ENCODE measurements at regions not wholly inside any gene's neighbourhood (a gene's known extent, or its start where the extent isn't known, plus 50 kb on each side); places are given as distances from the start of the nearest gene placed in this dataset.

DNA sequence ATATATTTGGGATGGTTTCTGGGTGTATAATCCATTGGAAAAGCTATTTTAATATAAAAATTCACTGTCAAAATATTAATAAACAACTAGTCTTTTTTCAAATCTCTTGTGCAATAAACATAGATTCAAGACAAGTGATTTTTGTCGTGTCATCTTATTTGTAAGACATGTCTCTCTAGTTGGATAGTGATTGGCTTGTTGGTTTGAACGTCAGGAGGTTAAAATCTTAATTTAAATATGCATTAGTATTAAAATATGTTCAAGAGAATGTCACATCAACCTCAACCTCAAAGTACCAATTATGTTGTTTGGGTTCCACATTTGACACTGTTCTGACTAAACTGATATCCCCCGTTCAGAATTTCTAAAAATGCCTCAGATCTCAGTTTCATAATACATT, 287.6 kb downstream of the CASP12 start:
- DNase-seq = no peak
- Histone ChIP-seq H3K9me3 (no peaks in the 10 kb centered on the region), H3K36me3 (no peaks in the 10 kb centered on the region), H3K27me3 (no peaks in the 10 kb centered on the region), H3K4me3 (no peak overlapping the region)

DNA sequence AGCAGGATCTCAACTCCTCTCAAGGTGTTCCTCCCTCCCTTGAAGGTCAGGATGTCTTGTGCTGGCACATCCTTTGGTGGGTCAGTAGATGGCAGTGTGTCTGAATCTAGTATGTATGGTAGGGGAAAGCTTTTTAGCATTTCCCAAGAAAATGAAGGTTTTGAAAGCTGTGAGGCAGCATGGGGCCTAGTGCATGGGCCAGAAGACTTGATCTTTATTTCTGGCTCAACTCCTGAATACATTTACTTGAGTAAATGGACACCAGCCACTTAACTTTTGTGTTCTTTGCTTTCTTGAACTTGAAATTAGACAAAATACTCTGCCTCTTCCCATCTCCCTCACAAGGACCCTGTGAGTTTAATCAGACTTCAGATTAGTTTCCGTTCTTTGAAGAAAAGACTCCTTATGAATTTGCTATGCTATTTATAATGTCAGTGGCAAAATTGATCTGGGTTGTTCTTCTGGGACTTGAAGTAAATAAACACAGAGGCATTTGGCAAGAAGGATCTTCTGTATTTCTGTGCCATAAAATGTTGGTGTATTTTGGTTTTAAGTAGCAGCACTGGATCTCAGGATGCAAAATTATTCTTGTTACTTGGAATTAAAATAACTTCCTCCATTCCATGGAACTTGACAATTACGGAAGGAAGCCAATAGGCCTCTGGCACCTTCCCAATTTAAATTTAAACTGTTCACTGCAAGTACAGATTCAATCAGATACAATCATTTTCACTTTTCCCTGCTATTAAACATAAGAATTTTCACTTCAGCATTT, 288.8 kb downstream of the CASP12 start:
- DNase-seq = peak; percentile 5
- no peaks in the 10 kb centered on the region for H3K9me3 ChIP-seq
- no peaks in the 10 kb centered on the region for H3K27me3 ChIP-seq
- no peak overlapping the region for H3K4me3 ChIP-seq
- no peaks in the 10 kb centered on the region for H3K36me3 ChIP-seq

- Histone ChIP-seq H3K36me3 (no peaks in the 10 kb centered on the region), H3K27me3 (no peaks in the 10 kb centered on the region), H3K4me3 (no peak overlapping the region), H3K9me3 (peaks cover 3% of the 10 kb centered on the region; the same call in 1 of the 2 replicates)
- DNase-seq = no peak
Observed at GRCh38 chr11:104602643-104603042, 295.6 kb downstream of the CASP12 start.

- Histone ChIP-seq H3K36me3 (no peaks in the 10 kb centered on the region), H3K4me3 (no peak overlapping the region), H3K9me3 (no peaks in the 10 kb centered on the region), H3K27me3 (no peaks in the 10 kb centered on the region)
- no peak for DNase-seq
Observed at GRCh38 chr11:104594228-104594958, 303.9 kb downstream of the CASP12 start.

DNA sequence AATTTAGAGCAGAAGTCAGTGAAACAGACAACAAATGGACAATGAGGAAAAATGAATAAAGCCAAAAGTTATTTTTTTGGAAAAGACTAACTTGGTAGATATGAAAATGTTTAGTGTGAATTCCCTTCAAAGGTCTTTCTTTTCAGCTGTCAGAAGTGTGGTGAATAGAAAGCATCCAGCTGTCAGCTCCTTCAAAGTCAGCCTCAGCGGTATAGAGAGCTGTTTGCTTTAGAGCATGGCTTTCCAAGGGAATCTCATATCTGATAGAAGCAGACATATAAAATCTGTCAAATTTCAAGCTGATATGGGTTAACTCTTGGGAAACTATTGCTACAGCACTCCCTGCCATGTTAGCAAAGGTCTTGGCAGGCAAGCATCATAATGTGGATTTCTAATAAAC, 309.3 kb downstream of the CASP12 start:
- Histone ChIP-seq H3K27me3 (no peaks in the 10 kb centered on the region), H3K36me3 (no peaks in the 10 kb centered on the region), H3K9me3 (no peaks in the 10 kb centered on the region), H3K4me3 (no peak overlapping the region)
- DNase-seq = no peak

- H3K4me3 ChIP-seq = no peak overlapping the region
- H3K9me3 ChIP-seq = no peaks in the 10 kb centered on the region
- H3K36me3 ChIP-seq = no peaks in the 10 kb centered on the region
- H3K27me3 ChIP-seq = no peaks in the 10 kb centered on the region
- no peak for DNase-seq
Observed at GRCh38 chr11:104588446-104588845, 309.8 kb downstream of the CASP12 start.

- H3K36me3 ChIP-seq = no peaks in the 10 kb centered on the region
Observed at GRCh38 chr11:104584823-104585222, 313.4 kb downstream of the CASP12 start.

GRCh38 chr11:104583857-104584256, 314.4 kb downstream of the CASP12 start:
- 0 out of 2 replicates have a peak, but pooled peaks cover 2% of the 10 kb centered on the region for H3K9me3 ChIP-seq
- H3K27me3 ChIP-seq = no peaks in the 10 kb centered on the region
- no peak for DNase-seq
- H3K4me3 ChIP-seq = no peak overlapping the region
- no peaks in the 10 kb centered on the region for H3K36me3 ChIP-seq

More at GRCh38 chr11:104584823-104585222, 313.4 kb downstream of the CASP12 start:
- no peak for DNase-seq
- Histone ChIP-seq H3K27me3 (no peaks in the 10 kb centered on the region), H3K4me3 (no peak overlapping the region), H3K9me3 (0 out of 2 replicates have a peak, but pooled peaks cover 2% of the 10 kb centered on the region)

DNA sequence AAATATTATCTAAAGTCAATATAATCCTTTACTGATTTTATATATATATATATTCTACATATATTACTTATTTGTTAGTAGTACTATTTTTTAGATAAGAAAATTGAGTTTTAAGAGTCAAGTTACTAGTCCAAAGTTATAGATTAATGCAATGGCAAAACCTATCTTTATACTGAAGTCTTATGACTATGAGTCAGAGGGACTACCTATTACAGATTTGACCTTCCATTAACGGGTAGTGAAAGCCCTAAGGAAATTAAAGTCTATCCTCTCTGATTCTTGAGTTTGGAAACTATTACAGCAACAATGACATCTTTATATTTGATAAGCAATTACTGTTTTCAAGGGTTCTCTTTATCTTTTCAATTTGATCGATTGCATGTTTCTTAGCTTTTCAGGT, 315.8 kb downstream of the CASP12 start:
- no peaks in the 10 kb centered on the region for H3K27me3 ChIP-seq
- 0 out of 2 replicates have a peak, but pooled peaks cover 2% of the 10 kb centered on the region for H3K9me3 ChIP-seq
- DNase-seq = no peak
- H3K4me3 ChIP-seq = no peak overlapping the region
- H3K36me3 ChIP-seq = no peaks in the 10 kb centered on the region

- no peak for DNase-seq
- H3K36me3 ChIP-seq = no peaks in the 10 kb centered on the region
- H3K9me3 ChIP-seq = 0 out of 2 replicates have a peak, but pooled peaks cover 2% of the 10 kb centered on the region
- H3K27me3 ChIP-seq = no peaks in the 10 kb centered on the region
- H3K4me3 ChIP-seq = no peak overlapping the region
Observed at GRCh38 chr11:104581246-104581980, 316.8 kb downstream of the CASP12 start.

DNA sequence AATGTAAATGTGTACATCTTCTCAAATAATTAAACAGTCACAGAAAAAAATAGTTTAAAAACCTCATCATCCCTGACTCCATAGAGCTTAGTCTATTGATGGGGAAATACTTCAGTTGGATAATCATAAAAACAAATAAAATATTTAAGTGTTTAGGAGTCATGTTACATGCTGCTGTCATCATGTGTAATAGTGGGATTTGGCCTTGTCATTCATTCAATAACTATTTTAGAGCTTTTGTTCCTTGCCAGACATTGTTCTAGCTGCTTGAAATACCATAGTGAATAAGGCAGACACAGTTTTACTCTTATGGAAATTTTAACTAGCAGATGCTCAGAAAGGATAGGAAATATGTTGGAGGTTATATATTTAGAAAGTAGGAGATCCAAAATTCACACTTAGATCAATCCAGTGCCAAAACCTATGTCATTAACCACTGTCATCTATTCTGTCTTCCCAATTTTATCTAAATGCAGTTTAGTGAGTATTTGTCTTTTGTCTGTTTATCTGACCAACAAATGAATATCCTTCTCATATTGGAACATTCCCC, 324.7 kb downstream of the CASP12 start:
- no peak overlapping the region for H3K4me3 ChIP-seq
- no peak for DNase-seq
- H3K27me3 ChIP-seq = no peaks in the 10 kb centered on the region
- H3K36me3 ChIP-seq = no peaks in the 10 kb centered on the region
- H3K9me3 ChIP-seq = peaks cover 12% of the 10 kb centered on the region

- Histone ChIP-seq H3K36me3 (no peaks in the 10 kb centered on the region), H3K9me3 (peaks cover 12% of the 10 kb centered on the region), H3K4me3 (no peak overlapping the region), H3K27me3 (no peaks in the 10 kb centered on the region)
- no peak for DNase-seq
Observed at GRCh38 chr11:104572279-104572678, 326.0 kb downstream of the CASP12 start.

- no peaks in the 10 kb centered on the region for H3K27me3 ChIP-seq
- H3K36me3 ChIP-seq = no peaks in the 10 kb centered on the region
- DNase-seq = no peak
- H3K4me3 ChIP-seq = no peak overlapping the region
- peaks cover 12% of the 10 kb centered on the region for H3K9me3 ChIP-seq
Observed at GRCh38 chr11:104570078-104570701, 328.1 kb downstream of the CASP12 start.

DNA sequence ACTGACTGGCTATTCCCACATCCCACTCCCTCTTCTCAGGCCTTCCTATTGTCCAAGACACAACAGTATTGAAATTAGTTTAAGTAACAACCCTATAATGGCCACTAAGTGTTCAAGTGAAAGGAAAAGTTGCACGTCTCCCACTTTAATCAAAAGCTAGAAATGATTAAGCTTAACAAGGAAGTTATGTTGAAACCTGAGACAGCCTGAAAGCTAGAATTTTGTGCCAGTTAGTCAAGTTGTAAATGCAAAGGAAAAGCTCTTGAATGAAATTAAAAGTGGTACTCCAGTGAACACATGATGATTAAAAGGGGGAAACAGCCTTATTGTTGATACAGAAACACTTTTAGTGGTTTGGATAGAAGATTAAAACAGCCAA, 332.7 kb downstream of the CASP12 start:
- no peak for DNase-seq
- Histone ChIP-seq H3K4me3 (no peak overlapping the region), H3K27me3 (no peaks in the 10 kb centered on the region), H3K36me3 (no peaks in the 10 kb centered on the region), H3K9me3 (peaks cover 4% of the 10 kb centered on the region)

GRCh38 chr11:104564921-104565582, 333.2 kb downstream of the CASP12 start:
- no peak for DNase-seq
- no peaks in the 10 kb centered on the region for H3K36me3 ChIP-seq
- H3K9me3 ChIP-seq = 0 out of 2 replicates have a peak, but pooled peaks cover 3% of the 10 kb centered on the region
- H3K27me3 ChIP-seq = no peaks in the 10 kb centered on the region
- H3K4me3 ChIP-seq = no peak overlapping the region

Measured in MG63 (cell line).